RCC 7860 (cell line): ENCODE measurements at regions not wholly inside any gene's neighbourhood (a gene's known extent, or its start where the extent isn't known, plus 50 kb on each side); places are given as distances from the start of the nearest gene placed in this dataset.
A peak's percentile ranks its signal among the peaks of the same experiment; 100 is the strongest.

Experiments
- DNase-seq: peaks from one replicate; pipeline ENCODE4 v3.0.0-alpha.2; 2015; ENCODE audit warnings: low spot score
- FAIRE-seq: peaks from 2 replicates; lab custom pipeline; 2012; peaks lifted over from hg19 to GRCh38; lab: Jason Lieb, UNC

DNA sequence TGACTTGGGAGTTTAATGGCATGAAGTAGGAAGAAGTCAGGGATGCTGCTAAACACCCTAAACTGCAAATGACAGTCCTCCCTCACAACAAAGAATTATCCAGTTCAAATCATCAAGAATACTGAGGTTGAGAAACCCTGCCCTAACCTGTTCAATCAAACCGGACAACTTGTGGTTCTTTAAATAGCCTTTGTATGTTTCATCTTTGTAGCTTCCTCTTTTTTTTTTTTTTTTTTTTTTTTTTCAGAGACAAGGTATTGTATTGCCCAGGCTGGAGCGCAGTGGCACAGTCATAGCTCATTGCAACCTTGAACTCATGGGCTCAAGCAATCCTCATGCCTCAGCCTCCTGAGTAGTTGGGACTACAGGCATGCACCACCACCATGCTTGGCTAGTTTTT is 52.5 kb upstream of the TTC29 start:
- DNase-seq = no peak
- FAIRE-seq = no peak

DNA sequence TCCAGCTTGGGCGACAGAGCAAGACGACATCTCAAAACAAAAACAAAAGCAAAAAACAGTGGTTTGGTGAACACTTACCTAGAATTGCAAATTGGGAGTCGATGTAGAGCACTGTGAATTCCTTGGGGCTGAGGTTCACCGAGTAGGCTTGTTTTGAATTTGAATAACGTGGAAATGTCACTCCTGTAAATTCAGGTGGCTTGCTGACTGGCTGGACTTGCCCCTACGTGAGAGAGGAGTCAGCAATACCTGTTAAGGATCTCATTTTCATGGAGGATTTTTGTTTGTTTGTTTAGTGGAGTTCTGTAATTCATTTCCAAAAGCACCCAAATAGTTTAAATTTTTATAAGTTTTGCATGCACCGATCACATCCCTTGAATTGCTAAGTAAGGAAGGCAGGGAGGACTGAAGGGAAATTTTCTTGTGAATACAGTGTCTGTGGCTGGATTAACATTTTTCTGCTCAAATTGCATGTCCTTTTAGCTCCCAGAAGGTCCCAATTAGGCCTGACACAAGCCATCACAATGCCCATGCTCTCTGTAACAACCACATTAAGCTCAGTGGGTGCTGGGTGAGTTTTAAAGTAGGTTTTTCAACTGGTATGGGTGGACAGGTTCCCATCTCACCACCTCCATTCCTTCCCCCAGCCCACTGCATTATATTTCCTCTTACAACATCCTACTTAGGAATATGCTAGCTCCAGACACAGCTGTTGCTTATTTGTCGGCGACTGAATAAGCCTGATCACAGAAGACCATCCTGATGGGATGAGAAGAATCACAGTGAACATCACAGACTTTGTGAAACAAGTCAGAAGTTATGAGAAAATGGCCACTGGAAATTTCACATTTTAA is 58.5 kb upstream of the TTC29 start:
- FAIRE-seq = no peak
- no peak for DNase-seq

DNA sequence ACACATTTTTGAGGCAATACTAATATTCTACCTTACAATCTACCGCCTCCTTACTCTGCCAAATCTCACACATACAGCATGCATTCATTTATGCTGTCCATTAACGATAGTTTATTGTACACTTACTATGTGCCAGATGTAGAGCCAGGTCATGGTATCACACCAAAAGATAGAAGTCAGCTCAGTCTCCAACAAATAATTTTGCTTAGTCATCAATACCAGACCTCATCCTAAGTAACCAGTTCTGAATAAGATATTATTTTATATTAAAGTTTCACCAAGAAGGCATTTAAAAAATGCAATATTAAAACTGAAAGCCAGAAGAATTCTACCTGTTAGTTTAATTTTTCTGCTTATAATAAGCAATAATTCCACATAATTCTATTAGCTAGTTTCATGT is 60.6 kb upstream of the TTC29 start:
- FAIRE-seq (no peak), DNase-seq (no peak)

DNA sequence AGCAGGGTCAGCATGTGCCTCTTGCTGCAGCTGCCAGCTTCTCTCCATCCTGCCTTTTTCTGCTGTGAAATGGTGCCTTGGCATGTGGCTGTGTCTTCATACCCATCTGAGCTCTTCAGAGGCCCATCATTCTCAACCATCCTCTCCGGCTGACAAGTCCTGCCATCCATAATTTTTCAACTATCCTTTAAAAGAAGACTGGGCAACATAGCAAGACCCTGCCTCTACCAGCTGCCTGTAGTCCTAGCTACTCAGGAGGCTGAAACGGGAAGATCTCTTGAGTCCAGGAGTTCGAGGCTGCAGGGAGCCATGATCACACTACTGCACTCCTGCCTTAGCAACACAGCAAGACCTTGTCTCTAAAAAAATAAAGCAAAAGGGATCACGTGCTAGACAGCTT is 64.2 kb upstream of the TTC29 start:
- DNase-seq (no peak), FAIRE-seq (no peak)

DNA sequence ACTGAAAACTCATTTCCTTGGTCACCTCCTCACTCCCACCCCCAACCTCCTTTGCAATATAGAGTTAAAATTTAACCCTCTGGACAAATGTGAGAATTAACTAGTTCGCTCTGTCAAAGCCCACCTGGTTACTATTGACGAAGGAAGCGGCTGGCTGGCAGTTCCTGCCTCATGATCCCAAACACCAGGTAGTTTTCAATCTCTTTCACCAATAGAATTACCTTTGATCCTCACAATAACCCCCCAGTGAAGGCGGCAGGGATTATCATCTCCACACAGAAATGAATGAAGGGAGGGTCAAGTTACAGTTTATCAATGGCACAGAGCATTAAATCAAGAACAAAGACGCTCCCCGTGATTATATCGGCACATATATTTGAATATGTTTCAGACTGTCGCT is 65.7 kb upstream of the TTC29 start:
- FAIRE-seq = no peak
- no peak for DNase-seq

DNA sequence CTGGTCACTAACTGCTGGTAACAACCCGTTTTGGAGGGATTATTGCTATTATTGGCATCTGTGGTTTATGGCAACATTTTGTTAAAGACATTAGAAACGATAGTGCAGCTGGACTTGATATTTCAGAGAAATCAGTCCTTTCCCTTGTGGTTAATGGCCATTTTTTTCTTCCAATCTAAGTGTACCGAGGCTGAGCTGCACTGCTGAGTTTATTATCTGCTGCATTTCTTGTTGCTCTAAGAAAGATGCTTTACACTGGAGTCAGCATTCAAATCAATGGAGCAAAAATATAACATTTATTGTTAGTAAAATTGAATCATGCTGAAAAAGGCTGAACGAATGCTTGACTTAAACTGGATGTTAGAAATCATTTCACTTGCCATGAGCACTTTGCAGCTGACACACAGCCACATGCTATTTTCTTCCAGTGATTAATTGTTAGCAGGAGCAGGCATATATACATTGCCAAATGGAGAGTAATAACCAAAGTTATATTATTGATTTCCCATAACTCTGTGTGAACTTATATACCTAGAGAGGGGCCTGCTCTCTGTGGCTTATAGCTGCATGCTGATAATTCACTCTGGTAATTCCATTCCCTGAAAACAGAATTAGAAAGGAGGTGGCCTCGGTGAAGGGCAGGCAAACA is 66.5 kb upstream of the TTC29 start:
- DNase-seq (no peak), FAIRE-seq (no peak)

DNA sequence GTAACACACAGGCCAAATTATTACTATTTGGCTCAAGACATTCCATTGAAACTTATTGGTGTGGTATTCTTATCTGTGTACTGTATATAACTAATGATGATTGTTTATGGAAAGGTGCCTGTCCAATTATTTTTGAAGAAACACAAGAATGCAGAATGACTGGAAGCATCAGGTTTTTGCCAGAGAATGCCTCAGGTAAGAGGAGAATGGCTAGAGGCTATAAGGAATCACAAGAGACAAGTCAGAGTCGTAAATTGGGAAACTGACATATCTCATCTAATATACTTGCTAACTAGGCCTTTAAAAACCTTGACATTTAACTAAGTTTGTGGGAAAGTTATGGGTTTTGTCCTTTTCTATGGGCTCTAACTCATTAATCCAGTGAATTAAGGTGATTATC is 69.3 kb upstream of the TTC29 start:
- no peak for DNase-seq
- no peak for FAIRE-seq

DNA sequence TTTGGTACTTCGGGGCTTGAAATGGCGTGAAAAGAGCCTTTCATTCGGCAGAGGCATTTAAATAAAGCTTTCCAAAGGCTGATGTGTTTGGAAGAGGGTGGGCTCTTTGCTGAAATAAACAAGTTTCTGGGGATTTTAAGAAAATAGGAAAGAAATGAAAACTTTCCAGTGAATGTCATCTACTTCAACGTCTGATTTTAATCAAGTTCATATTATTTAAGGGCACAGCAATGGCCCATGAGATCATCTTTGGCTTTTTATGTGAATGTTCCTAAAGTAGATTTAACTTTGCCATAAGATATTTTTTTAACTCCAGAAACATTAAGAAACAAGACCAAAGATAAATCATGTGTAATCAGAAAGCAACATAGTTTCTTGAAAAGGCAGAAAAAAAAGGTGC is 69.8 kb upstream of the TTC29 start:
- FAIRE-seq = no peak

DNA sequence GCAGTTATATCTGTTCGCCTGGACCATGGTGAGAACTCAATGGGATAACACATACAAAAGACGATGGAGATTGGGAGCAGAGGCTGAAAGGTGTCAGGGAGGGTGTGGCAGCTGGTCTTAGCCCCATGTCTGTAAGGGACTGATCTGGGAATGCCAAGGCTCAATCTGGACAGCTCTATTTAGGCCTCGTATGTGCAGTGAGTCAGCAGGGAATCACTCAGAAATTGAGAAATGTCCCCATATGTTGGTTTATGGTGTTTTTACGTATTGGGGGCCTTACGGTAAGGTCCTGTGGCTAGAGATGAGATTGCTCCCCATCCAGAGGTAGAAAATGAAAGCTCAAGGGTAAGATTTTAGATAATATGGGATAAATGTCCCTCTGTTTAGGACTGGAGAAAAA is 71.4 kb upstream of the TTC29 start:
- no peak for DNase-seq
- no peak for FAIRE-seq

More for the DNA sequence above, 69.8 kb upstream of the TTC29 start:
- no peak for DNase-seq

DNA sequence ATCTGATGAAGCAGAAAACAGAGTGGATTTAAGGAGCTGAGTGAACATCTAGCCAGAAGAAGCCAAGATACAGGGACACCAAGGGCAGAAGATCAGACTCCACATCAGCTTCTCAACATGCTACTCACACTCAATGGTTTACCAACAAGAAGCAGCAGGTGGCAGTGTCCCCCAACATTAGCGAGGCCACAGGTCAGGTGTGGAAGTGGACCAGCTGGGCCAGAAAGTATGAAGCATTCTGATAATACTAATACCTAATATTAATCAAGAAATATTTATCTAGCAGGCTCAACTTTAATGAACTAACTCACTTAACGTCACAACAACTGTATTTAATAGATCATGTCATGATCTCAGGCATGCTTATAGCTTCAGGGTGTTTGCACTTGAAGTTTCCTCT is 73.4 kb upstream of the TTC29 start:
- FAIRE-seq (no peak), DNase-seq (peak; percentile 6)

DNA sequence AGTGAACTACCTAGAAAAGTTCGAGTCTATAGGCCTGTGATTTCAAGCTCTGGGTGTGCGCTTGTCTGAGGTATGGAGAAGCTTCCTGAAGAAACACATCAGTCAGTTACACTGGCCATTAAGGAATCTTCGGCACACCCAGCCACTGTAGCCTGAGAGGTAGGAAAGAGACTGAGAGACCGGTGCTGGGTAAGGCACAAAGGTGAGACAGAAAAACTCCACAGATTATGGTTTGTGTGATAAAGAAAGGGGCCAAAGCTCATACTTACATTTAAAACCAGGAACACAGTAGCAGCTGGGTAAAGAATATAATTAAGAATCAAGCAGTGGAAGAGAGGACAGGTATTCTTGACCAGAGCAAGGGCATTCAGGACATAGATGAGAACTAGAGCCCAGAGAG is 74.8 kb upstream of the TTC29 start:
- no peak for FAIRE-seq
- no peak for DNase-seq

DNA sequence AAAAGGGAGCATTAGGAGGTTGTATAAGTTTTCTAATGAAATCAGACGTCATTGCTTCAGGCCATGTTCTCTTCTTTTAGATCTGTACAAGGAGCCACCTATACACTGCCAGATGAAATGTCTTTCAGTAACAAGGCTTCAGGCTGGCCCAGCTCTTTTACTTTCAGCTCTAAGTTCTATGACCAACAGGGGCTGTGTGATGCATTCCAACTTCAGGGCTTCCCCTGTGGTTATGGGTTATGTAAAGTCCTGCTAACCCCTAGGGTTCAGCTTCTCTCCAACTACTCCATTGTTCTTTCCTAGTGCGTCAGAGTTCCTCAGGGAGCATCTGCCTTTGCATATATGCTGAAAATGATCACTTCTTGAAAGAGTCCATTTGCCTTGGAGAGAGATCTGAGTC is 79.4 kb upstream of the TTC29 start:
- FAIRE-seq = no peak
- no peak for DNase-seq

DNA sequence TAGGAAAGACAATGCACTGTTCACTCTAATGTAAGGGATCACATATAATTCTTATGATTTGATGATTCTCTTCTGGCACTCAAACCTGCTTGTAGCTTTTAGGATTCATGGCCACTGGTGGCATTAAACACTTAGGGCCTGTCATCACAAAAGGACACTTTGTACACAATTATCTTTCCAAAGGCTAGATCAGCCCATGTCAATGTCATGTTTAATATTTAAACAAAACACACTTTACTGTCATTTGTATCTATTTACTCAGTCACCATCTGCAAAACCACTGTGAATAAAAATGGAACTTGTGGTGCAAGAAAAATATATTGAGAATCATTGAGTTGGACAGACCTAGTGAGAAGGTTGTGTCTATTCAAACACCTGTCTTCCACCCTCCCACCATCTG is 83.6 kb upstream of the TTC29 start:
- DNase-seq = no peak
- FAIRE-seq = no peak

DNA sequence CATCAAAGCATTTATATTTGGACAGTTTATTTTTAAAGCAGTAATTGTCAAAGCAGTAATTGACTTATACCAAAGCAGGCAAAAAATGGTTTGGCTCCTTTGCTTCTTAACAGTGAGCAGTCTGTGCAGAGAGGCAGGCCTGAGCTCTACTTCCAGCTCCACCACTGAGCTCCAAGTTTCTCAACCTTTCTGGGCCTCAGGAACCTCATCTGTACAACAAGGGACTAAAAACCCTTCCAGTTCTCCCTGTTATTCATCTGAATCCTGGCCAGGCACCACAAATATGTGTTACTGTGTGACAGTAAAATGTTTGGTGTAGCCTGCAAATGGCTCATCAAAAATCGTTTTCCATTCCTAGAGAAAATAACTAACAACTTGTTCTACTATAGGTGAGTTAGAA is 88.7 kb upstream of the TTC29 start:
- FAIRE-seq (no peak), DNase-seq (no peak)

DNA sequence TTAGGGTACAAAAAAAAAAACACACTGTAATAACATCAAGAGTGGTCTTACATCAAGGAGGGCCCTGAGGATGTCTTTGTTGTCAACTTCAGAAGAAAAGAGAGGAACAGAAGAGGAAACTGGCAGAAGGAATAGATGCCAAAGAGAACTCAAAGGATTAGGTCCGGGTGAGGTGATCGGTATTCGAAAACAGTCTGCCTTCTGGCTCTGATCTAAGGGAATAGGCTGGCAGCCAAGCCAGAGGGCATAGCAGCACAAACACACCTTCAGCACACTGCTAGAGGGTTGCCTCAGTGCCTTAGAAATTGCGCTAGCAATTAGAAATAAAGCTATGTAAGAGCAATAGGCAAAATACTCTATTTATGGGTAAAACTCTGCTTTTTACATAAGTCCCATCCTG is 91.4 kb upstream of the TTC29 start:
- DNase-seq (no peak), FAIRE-seq (no peak)

DNA sequence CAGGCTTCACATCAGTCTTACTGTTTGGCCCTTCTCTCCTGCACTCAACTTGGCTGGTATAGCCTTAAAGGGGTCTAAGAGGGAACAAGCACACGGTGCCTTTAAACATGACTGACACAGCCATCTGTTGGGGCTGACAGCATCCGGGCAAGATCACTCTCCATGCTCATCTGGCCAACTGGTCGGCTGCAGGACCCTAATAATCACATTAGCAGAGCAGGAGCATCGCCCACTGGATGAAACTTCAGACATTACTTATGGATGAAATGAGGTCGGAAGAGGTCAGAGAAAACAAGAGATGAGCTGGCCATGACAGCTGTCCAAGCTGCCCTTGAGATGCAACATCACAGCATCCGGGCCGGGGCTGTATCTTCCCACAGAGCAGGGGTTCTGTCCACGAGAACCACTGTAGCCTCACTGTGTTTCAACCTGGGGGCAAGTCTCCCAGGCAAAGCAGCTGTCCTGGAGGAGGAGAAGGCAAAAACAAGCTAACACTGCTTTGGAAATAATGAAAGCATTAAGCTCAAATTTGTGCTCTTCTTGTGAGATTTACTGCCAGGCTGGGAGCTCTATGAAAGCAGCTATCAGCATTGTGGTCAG is 94.4 kb upstream of the TTC29 start:
- FAIRE-seq = no peak

DNA sequence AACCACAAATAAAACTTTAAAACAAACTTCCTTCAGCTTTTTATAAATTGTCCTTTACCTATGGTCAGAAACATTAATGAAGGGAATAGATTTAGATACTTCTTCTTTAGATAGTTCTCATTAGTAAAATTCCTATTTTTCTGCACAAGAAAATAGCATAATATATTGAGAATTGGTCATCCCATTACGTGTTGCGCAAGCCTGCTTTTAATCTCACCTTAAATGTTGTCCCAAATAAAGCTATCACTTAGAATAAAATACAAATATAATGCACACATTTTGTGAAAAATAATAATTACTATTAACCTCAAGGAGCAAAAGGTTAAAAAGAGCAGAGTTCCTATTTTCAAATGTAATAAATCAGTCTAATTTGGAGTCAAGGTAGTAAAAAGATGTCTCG is 95.2 kb upstream of the TTC29 start:
- FAIRE-seq (no peak), DNase-seq (no peak)

More for the DNA sequence above, 94.4 kb upstream of the TTC29 start:
- no peak for DNase-seq

DNA sequence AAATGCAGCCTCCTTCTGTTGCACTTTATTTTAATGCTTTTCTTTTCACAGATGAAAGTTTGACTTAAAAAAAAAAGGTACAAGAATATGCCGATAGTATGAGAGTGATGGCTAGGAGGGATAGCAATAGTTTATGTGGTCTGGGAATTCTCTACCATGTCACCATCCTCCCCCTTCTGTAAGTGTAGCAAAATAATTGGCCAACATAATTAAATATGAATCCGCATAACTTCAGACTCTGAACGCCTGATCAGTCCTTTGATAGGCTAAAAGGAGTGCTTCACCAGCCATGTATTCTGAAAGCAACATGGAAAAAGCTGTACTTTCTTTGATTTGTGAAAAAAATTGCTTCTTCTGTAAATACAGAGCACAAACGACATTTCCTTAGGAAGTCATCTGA is 95.7 kb upstream of the TTC29 start:
- no peak for FAIRE-seq
- DNase-seq = no peak

DNA sequence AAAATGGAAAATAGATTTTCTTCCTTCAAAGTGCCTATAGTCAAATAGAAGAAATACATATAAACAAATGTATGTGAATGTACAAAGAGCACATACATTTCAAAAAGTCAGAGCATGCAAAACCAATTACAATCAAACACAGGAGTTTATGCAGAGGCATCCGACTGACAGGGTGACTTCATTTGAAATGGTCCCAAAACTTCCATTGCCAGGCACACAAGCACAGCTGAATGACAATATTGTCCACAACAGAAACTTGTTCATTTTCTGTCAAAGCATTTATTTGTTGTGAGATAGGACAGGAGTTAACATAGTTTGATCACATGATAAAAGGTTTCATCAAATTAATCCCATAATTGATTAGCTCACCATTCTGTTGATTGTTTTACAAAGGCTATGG is 96.4 kb upstream of the TTC29 start:
- DNase-seq = no peak
- FAIRE-seq = no peak

DNA sequence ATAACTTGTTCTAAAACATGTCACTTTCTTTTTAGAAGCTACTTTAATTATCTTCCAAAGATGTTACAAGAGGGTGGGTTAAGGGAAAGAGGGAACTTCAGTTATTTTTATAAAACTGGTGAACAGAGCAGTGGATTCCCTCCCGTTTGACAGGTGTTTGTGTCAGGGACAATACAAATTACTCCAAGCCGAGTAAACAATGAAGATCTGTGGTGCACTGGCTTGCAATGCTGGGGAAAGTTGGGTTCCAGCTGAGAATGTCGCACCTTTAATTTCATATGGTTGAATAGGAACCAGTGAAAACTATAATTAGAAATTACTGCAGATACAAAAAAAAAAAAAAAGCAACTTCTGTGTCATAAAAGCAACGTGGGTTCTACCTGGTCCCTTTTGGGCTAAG is 98.6 kb upstream of the TTC29 start:
- FAIRE-seq = no peak
- DNase-seq = no peak

DNA sequence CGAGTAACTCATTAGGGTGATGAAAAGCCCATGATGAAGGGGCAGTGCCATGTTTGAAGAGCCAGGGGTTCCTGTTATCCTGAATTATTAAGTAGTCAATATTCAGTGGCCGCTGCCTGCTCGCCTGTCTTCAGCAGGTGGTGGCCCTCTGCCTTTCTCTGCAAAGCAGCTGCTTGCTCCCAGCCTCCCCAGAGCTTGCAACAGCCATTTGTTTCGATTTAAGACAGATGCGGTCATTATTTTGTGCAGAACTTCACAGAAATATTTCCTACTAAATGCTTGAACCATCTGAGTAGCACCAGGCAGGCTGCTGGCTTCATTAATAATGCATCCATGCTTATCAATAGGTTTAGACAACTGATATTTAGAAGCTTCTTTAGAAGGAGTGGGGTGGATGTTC is 104.3 kb upstream of the TTC29 start:
- FAIRE-seq (no peak), DNase-seq (no peak)

DNA sequence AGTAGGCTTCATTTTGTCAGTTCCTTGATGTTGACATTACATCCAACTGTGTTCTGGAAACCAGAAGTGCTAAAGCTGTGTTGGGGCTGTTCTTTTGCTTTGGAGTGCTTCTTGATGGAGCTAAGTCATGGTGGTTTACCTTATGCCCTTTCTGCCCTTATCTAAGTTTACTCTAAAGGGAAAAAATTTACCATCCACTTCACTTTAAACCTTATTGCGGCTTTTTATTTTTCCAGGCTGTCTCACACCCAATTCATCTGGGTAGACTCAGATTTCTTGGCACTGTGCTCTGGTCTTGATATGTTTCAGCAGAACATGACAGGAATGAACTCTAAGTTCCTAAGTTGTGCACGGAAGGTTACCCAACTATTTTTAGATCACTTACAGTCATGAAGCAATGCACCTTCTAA is 104.7 kb upstream of the TTC29 start:
- DNase-seq (no peak), FAIRE-seq (no peak)
